ENCODE measurements at regions not wholly inside any gene's neighbourhood (a gene's known extent, or its start where the extent isn't known, plus 50 kb on each side); places are given as distances from the start of the nearest gene placed in this dataset.

GRCh38 chr5:97778451-97778850 lies 595.4 kb upstream of the RIOK2 start:
- no peak overlapping the region for H3K4me3 Mint-ChIP-seq
- H3K27me3 Mint-ChIP-seq = no peaks in the 10 kb centered on the region
- Histone ChIP-seq H3K4me3 (ENCODE audit: low read length) (no peak overlapping the region), H3K27me3 (ENCODE audit: control insufficient read depth in 1 of 2, insufficient read depth in 2 of 2, low read length in 2 of 2) (no peaks in the 10 kb centered on the region), H3K36me3 (ENCODE audit: insufficient read depth, low read length) (no peaks in the 10 kb centered on the region), H3K9me3 (ENCODE audit: control insufficient read depth in 1 of 2, insufficient read depth in 1 of 2, low read length in 2 of 2) (peaks cover 0 to 3% of the 10 kb centered on the region in 2 experiments), H3K4me1 (ENCODE audit: insufficient read depth, low read length) (no peaks in the 10 kb centered on the region), H3K27ac (ENCODE audit: low read depth in 1 of 2, low read length in 2 of 2) (no peak overlapping the region)
- no peaks in the 10 kb centered on the region for H3K36me3 Mint-ChIP-seq (ENCODE audit: low read depth)
- peaks cover 8% of the 10 kb centered on the region for H3K9me3 Mint-ChIP-seq
- H3K27ac Mint-ChIP-seq = no peak overlapping the region
- no peak for TF ChIP-seq CTCF (IDR thresholded peaks at IDR 0.05)
- no peaks in the 10 kb centered on the region for H3K4me1 Mint-ChIP-seq (ENCODE audit: low read depth)
- ChIA-PET POLR2A (no interaction called here), CTCF (no interaction called here)
- intact Hi-C loops (cut with DNase I, micrococcal nuclease) = no loop called here
- DNase-seq = no peak
- ATAC-seq (ENCODE audit: poor library complexity) = no peak

GRCh38 chr5:97788369-97788768 lies 605.3 kb upstream of the RIOK2 start:
- Mint-ChIP-seq H3K27me3 (no peaks in the 10 kb centered on the region), H3K27ac (no peak overlapping the region), H3K36me3 (ENCODE audit: low read depth) (no peaks in the 10 kb centered on the region), H3K9me3 (peaks cover 3% of the 10 kb centered on the region), H3K4me1 (ENCODE audit: low read depth) (no peaks in the 10 kb centered on the region), H3K4me3 (no peak overlapping the region)
- Histone ChIP-seq H3K4me3 (ENCODE audit: low read length) (no peak overlapping the region), H3K9me3 (ENCODE audit: control insufficient read depth in 1 of 2, insufficient read depth in 1 of 2, low read length in 2 of 2) (peaks cover 0 to 5% of the 10 kb centered on the region in 2 experiments), H3K27ac (ENCODE audit: low read depth in 1 of 2, low read length in 2 of 2) (no peak overlapping the region), H3K4me1 (ENCODE audit: insufficient read depth, low read length) (no peaks in the 10 kb centered on the region), H3K27me3 (ENCODE audit: control insufficient read depth in 1 of 2, insufficient read depth in 2 of 2, low read length in 2 of 2) (no peaks in the 10 kb centered on the region), H3K36me3 (ENCODE audit: insufficient read depth, low read length) (no peaks in the 10 kb centered on the region)
- ATAC-seq (ENCODE audit: poor library complexity) (no peak), DNase-seq (no peak)
- ChIA-PET CTCF (no interaction called here), POLR2A (no interaction called here)
- intact Hi-C loops (cut with DNase I, micrococcal nuclease) = no loop called here
- no peak for TF ChIP-seq CTCF (IDR thresholded peaks at IDR 0.05)

- H3K4me1 ChIP-seq (ENCODE audit: insufficient read depth, low read length) = no peaks in the 10 kb centered on the region
- Mint-ChIP-seq H3K36me3 (ENCODE audit: low read depth) (no peaks in the 10 kb centered on the region), H3K27ac (no peak overlapping the region), H3K27me3 (no peaks in the 10 kb centered on the region), H3K4me1 (ENCODE audit: low read depth) (no peaks in the 10 kb centered on the region), H3K4me3 (no peak overlapping the region), H3K9me3 (no peaks in the 10 kb centered on the region)
- no peaks in the 10 kb centered on the region for H3K27me3 ChIP-seq (ENCODE audit: control insufficient read depth in 1 of 2, insufficient read depth in 2 of 2, low read length in 2 of 2)
- DNase-seq (no peak), ATAC-seq (ENCODE audit: poor library complexity) (no peak)
- H3K36me3 ChIP-seq (ENCODE audit: insufficient read depth, low read length) = no peaks in the 10 kb centered on the region
- H3K27ac ChIP-seq (ENCODE audit: low read depth in 1 of 2, low read length in 2 of 2) = no peak overlapping the region
- intact Hi-C loops (cut with DNase I, micrococcal nuclease) = no loop called here
- CTCF ChIA-PET = no interaction called here
- POLR2A ChIA-PET = no interaction called here
- no peak overlapping the region for H3K4me3 ChIP-seq (ENCODE audit: low read length)
- H3K9me3 ChIP-seq (ENCODE audit: control insufficient read depth in 1 of 2, insufficient read depth in 1 of 2, low read length in 2 of 2) = peaks cover 0 to 5% of the 10 kb centered on the region in 2 experiments
- no peak for TF ChIP-seq CTCF (IDR thresholded peaks at IDR 0.05)
Observed at GRCh38 chr5:97797994-97798451, 615.0 kb upstream of the RIOK2 start.
